HFFc6 (cell line): ENCODE measurements at regions not wholly inside any gene's neighbourhood (a gene's known extent, or its start where the extent isn't known, plus 50 kb on each side); places are given as distances from the start of the nearest gene placed in this dataset.

Experiments
- DNase-seq: peaks from one replicate; pipeline ENCODE4 v3.0.0-alpha.2; 2018
- H3K27ac Mint-ChIP-seq: 2 replicates; pipeline ENCODE4 v1.8.0; 2020; ENCODE audit warnings: mild to moderate bottlenecking, mixed read lengths
- H3K27me3 Mint-ChIP-seq: 2 replicates; pipeline ENCODE4 v1.8.0; 2021; ENCODE audit warnings: mild to moderate bottlenecking, moderate library complexity, mixed read lengths; ENCODE audit not compliant: insufficient read depth
- H3K36me3 Mint-ChIP-seq: 2 replicates; pipeline ENCODE4 v1.8.0; 2021; ENCODE audit warnings: low read depth, mixed read lengths
- H3K4me1 Mint-ChIP-seq: 2 replicates; pipeline ENCODE4 v1.8.0; 2020; ENCODE audit warnings: low read depth, mixed read lengths
- H3K4me3 Mint-ChIP-seq: 2 replicates; pipeline ENCODE4 v1.8.0; 2020; ENCODE audit warnings: mild to moderate bottlenecking, moderate library complexity, mixed read lengths
- H3K9me3 Mint-ChIP-seq: 2 replicates; pipeline ENCODE4 v1.8.0; 2020; ENCODE audit warnings: mild to moderate bottlenecking, mixed read lengths
- CTCF ChIP-seq: fragments of 200-600 bp; sonication (generic); IDR thresholded peaks from 2 replicates; pipeline ENCODE4 v1.5.0; 2021; ENCODE audit warnings: antibody characterized with exemption, mild to moderate bottlenecking

- no peaks in the 10 kb centered on the region for H3K9me3 Mint-ChIP-seq
- no peak for DNase-seq
- no peaks in the 10 kb centered on the region for H3K4me1 Mint-ChIP-seq
- H3K36me3 Mint-ChIP-seq, result no peaks in the 10 kb centered on the region
- H3K4me3 Mint-ChIP-seq, result no peak overlapping the region
- peaks cover 17% of the 10 kb centered on the region for H3K27me3 Mint-ChIP-seq
- TF ChIP-seq CTCF, result no peak
- H3K27ac Mint-ChIP-seq, result no peak overlapping the region
These were observed 100.9 kb upstream of the TNRC6C start for GRCh38 chr17:77857613-77858012.

DNA sequence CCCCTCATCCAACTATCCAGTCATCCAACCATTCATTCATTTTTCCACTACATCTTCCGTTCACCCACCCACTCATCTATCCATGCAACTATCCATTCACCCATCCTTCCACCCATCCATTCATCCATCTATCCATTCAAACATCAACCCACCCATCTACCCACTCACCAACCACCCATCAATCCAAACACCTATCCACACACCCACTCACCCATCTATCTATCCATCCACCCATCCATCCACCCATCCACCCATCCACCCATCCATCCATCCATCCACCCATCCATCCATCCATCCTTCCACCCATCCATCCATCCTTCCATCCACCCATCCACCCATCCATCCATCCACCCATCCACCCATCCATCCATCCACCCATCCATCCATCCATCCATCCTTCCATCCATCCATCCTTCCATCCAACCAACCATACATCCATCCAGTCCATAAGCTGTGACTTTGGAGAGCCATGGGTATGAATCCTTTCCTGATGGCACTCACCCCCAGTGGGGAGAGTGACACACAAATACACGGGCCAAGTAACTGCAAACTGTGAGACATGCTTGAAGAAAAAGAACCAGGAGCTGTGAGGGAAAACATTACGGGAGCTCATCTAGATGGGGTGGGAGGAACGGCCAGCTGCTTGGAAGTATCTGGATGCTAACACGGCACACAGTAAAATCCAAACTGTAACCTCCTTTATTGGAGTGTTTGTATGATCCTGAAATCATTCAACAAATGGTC lies 100.0 kb upstream of the TNRC6C start:
- H3K27me3 Mint-ChIP-seq, result peaks cover 25% of the 10 kb centered on the region
- H3K9me3 Mint-ChIP-seq, result no peaks in the 10 kb centered on the region
- no peaks in the 10 kb centered on the region for H3K36me3 Mint-ChIP-seq
- H3K27ac Mint-ChIP-seq, result no peak overlapping the region
- H3K4me1 Mint-ChIP-seq, result no peaks in the 10 kb centered on the region
- no peak for TF ChIP-seq CTCF
- H3K4me3 Mint-ChIP-seq, result no peak overlapping the region
- DNase-seq, result no peak

GRCh38 chr17:77859035-77859810 lies 99.3 kb upstream of the TNRC6C start:
- DNase-seq, result no peak
- no peaks in the 10 kb centered on the region for H3K36me3 Mint-ChIP-seq
- H3K4me3 Mint-ChIP-seq, result no peak overlapping the region
- TF ChIP-seq CTCF, result no peak
- peaks cover 27% of the 10 kb centered on the region for H3K27me3 Mint-ChIP-seq
- H3K9me3 Mint-ChIP-seq, result no peaks in the 10 kb centered on the region
- no peak overlapping the region for H3K27ac Mint-ChIP-seq
- no peaks in the 10 kb centered on the region for H3K4me1 Mint-ChIP-seq

DNA sequence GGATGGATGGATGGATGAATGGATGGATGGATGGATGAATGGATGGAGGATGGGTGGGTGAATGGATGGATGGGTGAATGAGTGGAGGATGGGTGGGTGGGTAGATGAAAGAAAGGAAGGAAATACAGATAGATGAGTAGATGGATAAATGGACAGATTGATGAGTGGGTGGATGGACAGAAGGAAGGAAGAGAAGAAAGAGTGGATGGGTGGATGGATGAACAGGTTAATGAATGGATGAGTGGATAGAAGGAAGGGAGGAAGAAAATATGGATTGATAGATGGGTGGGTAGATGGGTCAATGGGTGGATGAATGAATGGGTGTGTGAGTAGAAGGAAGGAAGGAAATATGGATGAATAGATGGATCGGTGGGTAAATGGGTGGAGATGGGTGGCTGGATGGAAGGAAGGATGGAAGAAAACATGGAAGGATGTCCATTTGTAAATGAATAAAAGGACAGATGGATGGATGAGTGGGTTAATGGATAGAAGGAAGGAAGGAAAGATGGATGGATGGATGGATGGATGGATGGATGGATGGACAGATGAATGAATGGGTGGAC lies 97.3 kb upstream of the TNRC6C start:
- Mint-ChIP-seq H3K27ac (no peak overlapping the region), H3K27me3 (peaks cover 40% of the 10 kb centered on the region), H3K4me3 (no peak overlapping the region), H3K36me3 (no peaks in the 10 kb centered on the region), H3K9me3 (no peaks in the 10 kb centered on the region), H3K4me1 (no peaks in the 10 kb centered on the region)
- DNase-seq, result no peak
- no peak for TF ChIP-seq CTCF

GRCh38 chr17:77861981-77862645 lies 96.4 kb upstream of the TNRC6C start:
- H3K9me3 Mint-ChIP-seq, result no peaks in the 10 kb centered on the region
- TF ChIP-seq CTCF, result no peak
- H3K27me3 Mint-ChIP-seq, result peaks cover 40% of the 10 kb centered on the region
- H3K4me3 Mint-ChIP-seq, result no peak overlapping the region
- DNase-seq, result no peak
- no peaks in the 10 kb centered on the region for H3K36me3 Mint-ChIP-seq
- H3K4me1 Mint-ChIP-seq, result no peaks in the 10 kb centered on the region
- no peak overlapping the region for H3K27ac Mint-ChIP-seq
